DMS153 (cell line): ENCODE measurements at regions not wholly inside any gene's neighbourhood (a gene's known extent, or its start where the extent isn't known, plus 50 kb on each side); places are given as distances from the start of the nearest gene placed in this dataset.
"Not testable (repeated sequence)": the region's sequence is repeated elsewhere in the genome, so short reads cannot be mapped to it uniquely, and the experiment has no call there.

Experiments
- DNase-seq: peaks from one replicate; lab custom pipeline; 2025; lab: John Stamatoyannopoulos, UW

DNA sequence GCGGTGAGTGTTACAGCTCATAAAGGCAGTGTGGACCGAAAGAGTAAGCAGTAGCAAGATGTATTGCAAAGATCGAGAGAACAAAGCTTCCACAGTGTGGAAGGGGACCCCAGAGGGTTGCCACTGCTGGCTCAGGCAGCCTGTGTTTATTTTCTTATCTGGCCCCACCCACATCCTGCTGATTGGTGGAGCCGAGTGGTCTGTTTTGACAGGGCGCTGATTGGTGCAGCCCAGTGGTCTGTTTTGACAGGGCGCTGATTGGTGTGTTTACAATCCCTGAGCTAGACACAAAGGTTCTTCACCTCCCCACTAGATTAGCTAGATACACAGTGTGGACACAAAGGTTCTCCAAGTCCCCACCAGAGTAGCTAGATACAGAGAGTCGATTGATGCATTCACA lies 747.8 kb upstream of the NRXN1 start:
- DNase-seq: not testable (repeated sequence)

GRCh38 chr2:51778806-51779205 lies 746.9 kb upstream of the NRXN1 start:
- DNase-seq: no peak

DNA sequence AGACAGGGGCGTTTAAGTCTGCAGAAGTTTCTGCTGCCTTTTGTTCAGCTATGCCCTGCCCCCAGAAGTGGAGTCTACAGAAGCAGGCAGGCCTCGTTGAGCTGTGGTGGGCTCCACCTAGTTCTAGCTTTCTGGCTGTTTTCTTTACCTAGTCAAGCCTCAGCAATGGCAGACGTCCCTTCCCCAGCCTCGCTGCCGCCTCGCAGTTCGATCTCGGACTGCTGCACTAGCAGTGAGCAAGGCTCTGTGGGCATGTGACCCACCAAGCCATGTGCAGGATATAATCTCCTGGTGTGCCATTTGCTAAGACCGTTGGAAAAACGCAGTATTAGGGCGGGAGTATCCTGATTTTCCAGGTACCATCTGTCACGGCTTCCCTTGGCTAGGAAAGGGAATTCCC lies 742.7 kb upstream of the NRXN1 start:
- not testable (repeated sequence) for DNase-seq

- DNase-seq: no peak
Observed at GRCh38 chr2:51760441-51760840, 728.5 kb upstream of the NRXN1 start.

- DNase-seq: no peak
Observed at GRCh38 chr2:51758081-51758480, 726.1 kb upstream of the NRXN1 start.

- DNase-seq: no peak
Observed at GRCh38 chr2:51734115-51734514, 702.2 kb upstream of the NRXN1 start.

- no peak for DNase-seq
Observed at GRCh38 chr2:51723691-51724090, 691.8 kb upstream of the NRXN1 start.

GRCh38 chr2:51722311-51722710 lies 690.4 kb upstream of the NRXN1 start:
- no peak for DNase-seq

DNA sequence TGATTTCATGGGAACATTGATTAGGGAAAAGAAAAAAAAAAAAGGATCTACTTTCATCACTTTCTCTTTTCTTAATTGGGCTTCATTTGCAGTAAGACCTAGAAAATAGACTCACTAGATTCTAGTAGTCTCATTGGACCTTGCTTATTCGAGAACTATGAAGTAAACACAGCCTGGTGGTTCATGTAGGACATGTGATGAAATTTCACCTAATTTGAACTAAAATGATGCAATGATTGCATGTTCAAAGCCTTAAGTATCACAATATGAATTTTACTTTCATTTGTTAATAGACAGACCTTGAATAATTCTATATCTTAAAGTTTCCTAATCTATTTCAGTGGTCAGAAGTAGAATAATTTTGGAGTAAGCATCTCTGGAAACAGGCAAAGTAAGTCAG lies 688.9 kb upstream of the NRXN1 start:
- DNase-seq: no peak

GRCh38 chr2:51718881-51719280 lies 686.9 kb upstream of the NRXN1 start:
- DNase-seq: no peak

- DNase-seq: peak; percentile 36
Observed at GRCh38 chr2:51717312-51717711, 685.4 kb upstream of the NRXN1 start.

DNA sequence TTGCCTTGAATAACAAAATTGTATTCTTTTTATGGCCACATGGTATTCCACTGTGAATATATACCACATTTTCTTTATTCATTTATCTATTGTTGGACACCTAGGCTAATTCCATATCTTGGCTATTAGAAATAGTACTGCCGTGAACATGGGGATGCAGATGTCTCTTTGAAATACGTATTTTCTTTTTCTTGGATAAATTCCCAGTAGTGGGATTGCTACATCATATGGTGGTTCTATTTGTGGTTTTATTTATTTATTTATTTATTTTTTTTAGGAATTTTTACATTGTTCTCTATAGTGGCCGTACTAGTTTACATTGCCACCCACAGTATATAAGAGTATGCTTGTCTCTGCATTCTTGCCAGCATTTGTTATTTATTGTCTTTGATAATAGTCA lies 679.8 kb upstream of the NRXN1 start:
- no peak for DNase-seq

- no peak for DNase-seq
Observed at GRCh38 chr2:51710222-51710621, 678.3 kb upstream of the NRXN1 start.

DNA sequence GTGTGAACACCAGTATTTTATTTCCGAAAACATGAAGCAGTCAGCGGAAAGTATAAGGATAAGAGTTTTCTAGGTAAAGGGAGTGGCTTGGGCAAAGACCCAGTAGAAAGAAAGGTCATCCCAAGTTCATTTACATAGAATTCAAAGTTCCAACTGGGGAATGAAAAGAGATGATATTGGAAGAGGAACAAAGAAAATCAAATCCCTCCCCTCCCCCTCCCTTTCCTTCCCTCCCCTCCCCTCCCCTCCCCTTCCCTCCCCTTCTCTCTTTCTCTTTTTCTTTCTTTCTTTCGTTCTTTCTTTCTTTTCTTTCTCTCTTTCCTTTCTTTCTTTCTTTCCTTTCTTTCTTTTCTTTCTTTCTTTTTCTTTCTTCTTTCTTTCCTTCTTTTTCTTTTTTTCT lies 675.7 kb upstream of the NRXN1 start:
- DNase-seq: no peak

DNA sequence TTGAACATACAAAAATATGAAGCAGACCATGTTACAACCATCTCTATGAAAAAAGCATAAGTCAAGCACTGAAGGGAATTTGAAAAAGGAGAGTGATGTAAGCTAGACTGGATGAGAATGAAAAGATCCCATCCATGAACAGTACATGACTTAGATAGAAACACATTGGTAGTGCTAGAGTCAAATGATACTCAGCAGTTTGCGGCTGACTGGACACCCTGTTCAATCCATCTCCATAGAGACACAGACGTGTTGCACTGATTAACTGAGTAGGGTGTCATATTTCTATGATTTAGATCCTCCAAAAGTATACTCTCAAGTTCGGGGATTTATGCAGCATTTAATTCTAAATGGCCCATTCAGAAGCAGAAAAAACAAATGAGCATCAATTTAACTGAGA lies 674.3 kb upstream of the NRXN1 start:
- no peak for DNase-seq

- no peak for DNase-seq
Observed at GRCh38 chr2:51705417-51705816, 673.5 kb upstream of the NRXN1 start.

GRCh38 chr2:51698021-51698420 lies 666.1 kb upstream of the NRXN1 start:
- DNase-seq: no peak

DNA sequence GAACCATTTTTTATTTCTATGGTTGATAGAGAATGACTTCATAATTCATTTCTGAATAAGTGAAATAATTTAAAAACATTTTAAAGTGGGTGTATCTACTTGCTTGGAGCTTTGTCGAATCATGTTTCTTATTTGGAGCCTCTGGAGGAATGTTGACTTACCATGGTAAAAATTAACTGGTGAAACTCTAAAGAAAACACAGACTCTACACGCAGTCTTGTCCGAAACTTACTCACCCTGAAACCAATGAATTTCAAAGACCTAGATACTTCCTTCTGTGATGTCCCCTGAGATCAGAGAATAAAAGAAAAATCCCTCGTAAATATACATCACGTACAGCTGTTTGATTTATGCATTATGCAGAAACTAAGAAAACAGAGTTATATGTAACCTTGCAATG lies 665.2 kb upstream of the NRXN1 start:
- DNase-seq: no peak

DNA sequence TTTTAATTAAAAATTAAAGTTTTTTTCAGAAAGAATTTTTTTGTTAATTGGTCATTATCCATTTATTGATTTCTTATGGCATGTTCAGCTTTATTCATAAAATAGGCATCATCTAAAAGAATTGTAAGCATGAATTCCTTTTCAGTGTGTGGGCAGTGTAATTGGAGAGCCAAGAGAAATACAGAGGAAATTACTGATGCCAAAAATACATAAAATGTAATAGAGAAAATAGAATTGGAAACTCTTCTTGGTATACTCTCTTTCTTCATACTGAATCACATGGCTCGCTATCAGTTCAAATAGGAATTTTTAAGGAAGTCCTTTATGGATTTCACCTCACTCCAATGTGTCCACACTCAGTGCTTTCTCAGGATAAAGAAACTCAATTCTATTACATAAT lies 663.6 kb upstream of the NRXN1 start:
- DNase-seq: no peak

DNA sequence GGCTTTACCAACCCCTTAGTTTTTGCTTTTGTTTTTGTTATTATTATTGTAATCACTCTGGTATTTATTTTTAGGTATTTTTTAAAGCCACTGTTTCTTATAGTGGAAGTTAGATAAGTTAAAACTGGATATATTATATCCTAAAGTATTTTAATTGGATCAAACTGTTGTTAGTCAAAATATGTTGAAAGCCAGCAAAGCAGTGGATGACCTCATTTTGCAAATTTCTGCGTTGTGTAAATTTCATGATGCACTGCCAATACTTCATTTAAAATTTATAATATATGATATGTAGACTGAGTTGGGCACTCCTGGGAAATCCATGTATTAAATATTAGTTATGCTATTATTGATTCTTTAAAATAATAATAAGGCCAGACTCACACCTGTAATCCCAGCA lies 661.7 kb upstream of the NRXN1 start:
- no peak for DNase-seq

DNA sequence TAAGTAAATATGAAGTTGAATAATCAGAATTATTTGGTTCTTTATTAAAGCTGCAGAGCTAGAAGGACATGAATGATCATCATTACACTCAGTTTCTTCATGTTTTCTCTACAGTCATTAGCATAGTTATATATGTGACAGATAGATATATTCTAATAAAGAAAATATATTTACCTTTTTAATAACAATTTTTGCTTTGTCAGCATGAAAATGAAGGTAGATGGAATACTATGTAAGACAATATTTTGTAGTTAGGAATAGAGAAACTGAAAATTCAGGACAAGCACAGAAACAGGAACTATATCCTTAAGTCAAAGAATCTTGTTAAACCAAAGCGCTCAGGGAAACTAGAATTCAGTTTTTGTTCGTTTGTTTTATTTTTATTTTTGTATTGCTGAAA lies 649.9 kb upstream of the NRXN1 start:
- no peak for DNase-seq

DNA sequence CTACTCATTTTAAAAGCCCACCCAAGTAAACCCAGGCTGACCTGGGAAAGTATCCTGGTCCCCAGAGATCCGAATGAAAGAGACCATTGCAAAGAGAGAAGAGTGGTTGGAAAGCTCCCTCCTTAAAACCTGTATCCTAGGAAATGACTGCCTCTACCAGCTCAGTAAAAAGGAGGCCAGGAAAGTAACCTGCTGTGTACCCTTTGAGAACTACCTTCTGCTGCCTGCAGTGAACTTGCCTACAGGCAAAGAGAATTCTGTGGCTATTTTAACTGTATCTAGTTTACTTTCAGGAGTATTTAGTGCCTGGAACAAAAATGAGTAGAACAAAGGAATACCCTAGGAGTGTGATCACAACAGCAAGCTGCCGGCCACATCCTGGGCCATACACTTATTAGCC lies 641.7 kb upstream of the NRXN1 start:
- no peak for DNase-seq

DNA sequence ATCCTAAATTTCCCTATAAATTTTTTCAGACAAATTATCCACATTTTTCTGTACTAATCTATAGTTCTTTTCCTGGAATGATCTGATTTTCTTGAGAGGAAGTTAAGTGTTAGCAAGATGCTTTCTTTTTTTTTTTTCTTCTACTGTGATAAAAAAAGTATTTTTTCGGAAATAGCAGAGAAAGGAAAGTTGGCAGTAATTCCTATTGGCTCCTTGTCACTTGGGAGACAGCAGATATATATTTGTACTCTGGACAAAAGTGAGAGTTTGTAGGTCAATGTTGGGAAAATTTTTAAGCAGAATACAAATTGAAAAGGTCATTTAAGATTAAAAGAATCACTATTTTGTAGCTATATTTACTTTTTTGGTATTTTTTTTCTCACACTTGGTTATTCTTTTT lies 635.7 kb upstream of the NRXN1 start:
- DNase-seq: no peak

DNA sequence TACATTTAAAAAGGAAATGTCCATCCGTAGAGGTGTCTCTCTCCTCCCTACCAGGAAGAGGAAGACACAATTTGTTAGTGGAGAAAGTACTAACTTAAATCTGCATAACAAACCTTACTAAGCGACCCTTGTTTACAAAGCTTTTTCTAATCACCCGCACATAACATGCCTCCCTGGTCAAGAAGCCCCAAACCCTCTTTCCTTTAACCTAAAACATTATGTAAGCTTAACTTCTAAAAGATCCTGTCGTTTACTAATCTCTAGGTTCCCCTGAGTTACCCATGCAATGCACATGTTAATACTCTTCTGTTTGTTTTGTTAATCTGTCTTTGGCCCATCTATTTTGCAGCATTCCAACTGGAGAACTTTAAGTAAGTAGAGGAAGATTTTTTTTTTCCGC lies 630.3 kb upstream of the NRXN1 start:
- no peak for DNase-seq

DNA sequence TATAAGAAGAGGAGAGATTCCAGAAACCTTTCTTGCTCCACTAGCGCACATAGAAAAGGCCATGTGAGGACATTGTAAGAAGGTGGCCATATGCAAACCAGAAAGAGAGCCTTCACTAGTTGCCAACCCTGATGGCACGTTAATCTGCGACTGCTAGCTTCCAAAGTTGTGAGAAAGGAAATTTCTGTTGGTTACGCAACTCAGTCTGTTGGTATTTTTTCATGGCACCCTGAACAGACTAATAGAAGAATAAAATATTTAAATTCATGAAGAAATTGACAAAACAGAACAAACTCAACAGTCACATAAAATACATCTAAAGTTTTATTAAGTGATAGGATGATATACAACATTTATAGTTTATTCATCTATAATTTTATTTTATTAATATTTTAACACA lies 625.9 kb upstream of the NRXN1 start:
- DNase-seq: no peak
